ENCODE measurements at regions not wholly inside any gene's neighbourhood (a gene's known extent, or its start where the extent isn't known, plus 50 kb on each side); places are given as distances from the start of the nearest gene placed in this dataset.

GRCh38 chr20:56711018-56711417 is 81.9 kb downstream of the TFAP2C start:
- Histone ChIP-seq H2AFZ (ENCODE audit: low read depth, low read length) (no peak overlapping the region), H4K20me1 (ENCODE audit: insufficient read depth, low read length) (no peaks in the 10 kb centered on the region), H3K4me1 (ENCODE audit: low read length) (no peaks in the 10 kb centered on the region), H3K27me3 (ENCODE audit: low read depth, low read length) (peaks cover 10% of the 10 kb centered on the region; the same call in 1 of the 2 replicates), H3K9me3 (ENCODE audit: insufficient read depth, low read length) (no peaks in the 10 kb centered on the region), H3K9ac (ENCODE audit: low read length) (no peak overlapping the region), H3K4me3 (ENCODE audit: low read length) (no peak overlapping the region), H3K79me2 (ENCODE audit: low read length) (no peaks in the 10 kb centered on the region), H3K36me3 (replicated peaks; ENCODE audit: low read depth, low read length) (no peaks in the 10 kb centered on the region), H3K4me2 (ENCODE audit: low read length) (no peak overlapping the region), H3K27ac (ENCODE audit: low read length) (no peak overlapping the region)
- no peak for TF ChIP-seq EZH2phosphoT487 (IDR thresholded peaks at IDR 0.05; ENCODE audit: low read depth)
- TF ChIP-seq CTCF (IDR thresholded peaks at IDR 0.05; ENCODE audit: low read depth, low read length) = no peak

- no peaks in the 10 kb centered on the region for H3K9me3 ChIP-seq (ENCODE audit: insufficient read depth, low read length)
- H3K36me3 ChIP-seq (replicated peaks; ENCODE audit: low read depth, low read length) = no peaks in the 10 kb centered on the region
- H3K27ac ChIP-seq (ENCODE audit: low read length) = no peak overlapping the region
- no peaks in the 10 kb centered on the region for H3K79me2 ChIP-seq (ENCODE audit: low read length)
- no peak overlapping the region for H3K4me2 ChIP-seq (ENCODE audit: low read length)
- H3K4me3 ChIP-seq (ENCODE audit: low read length) = no peak overlapping the region
- no peaks in the 10 kb centered on the region for H4K20me1 ChIP-seq (ENCODE audit: insufficient read depth, low read length)
- no peak overlapping the region for H2AFZ ChIP-seq (ENCODE audit: low read depth, low read length)
- no peaks in the 10 kb centered on the region for H3K4me1 ChIP-seq (ENCODE audit: low read length)
- peaks cover 10% of the 10 kb centered on the region; the same call in 1 of the 2 replicates for H3K27me3 ChIP-seq (ENCODE audit: low read depth, low read length)
- TF ChIP-seq CTCF (IDR thresholded peaks at IDR 0.05; ENCODE audit: low read depth, low read length) (no peak), EZH2phosphoT487 (IDR thresholded peaks at IDR 0.05; ENCODE audit: low read depth) (no peak)
- H3K9ac ChIP-seq (ENCODE audit: low read length) = no peak overlapping the region
These were observed 86.2 kb downstream of the TFAP2C start for GRCh38 chr20:56715309-56715708.

- Histone ChIP-seq H3K4me1 (ENCODE audit: low read length) (0 out of 2 replicates have a peak, but pooled peaks cover under 1% of the 10 kb centered on the region), H3K9ac (ENCODE audit: low read length) (no peak overlapping the region), H3K36me3 (replicated peaks; ENCODE audit: low read depth, low read length) (no peaks in the 10 kb centered on the region), H2AFZ (ENCODE audit: low read depth, low read length) (no peak overlapping the region), H4K20me1 (ENCODE audit: insufficient read depth, low read length) (no peaks in the 10 kb centered on the region), H3K79me2 (ENCODE audit: low read length) (no peaks in the 10 kb centered on the region), H3K27ac (ENCODE audit: low read length) (no peak overlapping the region), H3K4me2 (ENCODE audit: low read length) (no peak overlapping the region), H3K9me3 (ENCODE audit: insufficient read depth, low read length) (no peaks in the 10 kb centered on the region), H3K27me3 (ENCODE audit: low read depth, low read length) (peaks cover 9% of the 10 kb centered on the region; the same call in 1 of the 2 replicates), H3K4me3 (ENCODE audit: low read length) (no peak overlapping the region)
- TF ChIP-seq CTCF (IDR thresholded peaks at IDR 0.05; ENCODE audit: low read depth, low read length) (no peak), EZH2phosphoT487 (IDR thresholded peaks at IDR 0.05; ENCODE audit: low read depth) (no peak)
These were observed 86.9 kb downstream of the TFAP2C start for GRCh38 chr20:56715902-56716519.

- Histone ChIP-seq H3K27ac (ENCODE audit: low read length) (no peak overlapping the region), H3K9ac (ENCODE audit: low read length) (no peak overlapping the region), H3K4me3 (ENCODE audit: low read length) (no peak overlapping the region), H4K20me1 (ENCODE audit: insufficient read depth, low read length) (no peaks in the 10 kb centered on the region), H3K9me3 (ENCODE audit: insufficient read depth, low read length) (no peaks in the 10 kb centered on the region), H3K36me3 (replicated peaks; ENCODE audit: low read depth, low read length) (no peaks in the 10 kb centered on the region), H3K4me1 (ENCODE audit: low read length) (peaks cover 8% of the 10 kb centered on the region), H3K4me2 (ENCODE audit: low read length) (no peak overlapping the region), H3K27me3 (ENCODE audit: low read depth, low read length) (0 out of 2 replicates have a peak, but pooled peaks cover 1% of the 10 kb centered on the region), H2AFZ (ENCODE audit: low read depth, low read length) (no peak overlapping the region), H3K79me2 (ENCODE audit: low read length) (no peaks in the 10 kb centered on the region)
- TF ChIP-seq CTCF (IDR thresholded peaks at IDR 0.05; ENCODE audit: low read depth, low read length) (no peak), EZH2phosphoT487 (IDR thresholded peaks at IDR 0.05; ENCODE audit: low read depth) (no peak)
These were observed 87.7 kb downstream of the TFAP2C start for GRCh38 chr20:56716806-56717205.
